NT2/D1 (cell line): ENCODE measurements at regions not wholly inside any gene's neighbourhood (a gene's known extent, or its start where the extent isn't known, plus 50 kb on each side); places are given as distances from the start of the nearest gene placed in this dataset.

Source experiments
- SUZ12 ChIP-seq: IDR thresholded peaks from 2 replicates; pipeline ENCODE4 v1.6.1; 2011; ENCODE audit not compliant: insufficient read length, insufficient read depth; ENCODE audit errors: extremely low read depth
- YY1 ChIP-seq: IDR thresholded peaks from 2 replicates; pipeline ENCODE4 v1.6.1; 2011; ENCODE audit not compliant: insufficient read length, insufficient read depth

GRCh38 chr3:182036382-182036781 is 324.7 kb downstream of the SOX2 start:
- TF ChIP-seq YY1 (no peak), SUZ12 (no peak)
